ENCODE measurements at regions not wholly inside any gene's neighbourhood (a gene's known extent, or its start where the extent isn't known, plus 50 kb on each side); places are given as distances from the start of the nearest gene placed in this dataset.

DNA sequence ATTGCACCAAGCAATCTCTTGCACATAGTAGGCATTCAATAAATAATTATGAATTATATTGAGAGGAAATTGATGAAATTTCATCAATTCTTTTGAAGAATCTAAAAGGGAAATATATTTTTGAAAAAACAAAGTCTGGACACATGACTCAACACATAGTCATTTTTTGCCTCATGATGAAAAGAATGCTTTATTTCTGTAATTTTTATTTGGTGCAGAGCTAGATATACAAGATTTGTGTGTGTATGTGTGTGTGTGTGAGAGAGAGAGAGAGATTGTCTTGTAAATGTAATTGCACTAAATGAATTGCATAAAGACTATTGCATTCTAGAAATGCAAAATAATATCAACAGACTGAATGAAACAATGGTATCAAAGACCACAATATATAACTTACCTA lies 206.2 kb upstream of the C1orf87 start:
- Histone ChIP-seq H3K4me3 (no peak overlapping the region), H3K9me3 (no peaks in the 10 kb centered on the region), H3K4me1 (no peaks in the 10 kb centered on the region), H3K27me3 (ENCODE audit: insufficient read depth in 3 of 3, low read length in 2 of 3) (no peaks in the 10 kb centered on the region), H3K27ac (no peak overlapping the region), H3K36me3 (ENCODE audit: insufficient read depth in 1 of 2, low read depth in 1 of 2) (no peaks in the 10 kb centered on the region)
- DNase-seq (no peak), ATAC-seq (no peak)
- intact Hi-C loops (cut with DNase I) = loop anchor here in 1 of 2 donors (10.0 kb wide), 2 partner anchors 485 to 765 kb away; no protein-coding TSS in a partner anchor
- TF ChIP-seq, protein P1, sequence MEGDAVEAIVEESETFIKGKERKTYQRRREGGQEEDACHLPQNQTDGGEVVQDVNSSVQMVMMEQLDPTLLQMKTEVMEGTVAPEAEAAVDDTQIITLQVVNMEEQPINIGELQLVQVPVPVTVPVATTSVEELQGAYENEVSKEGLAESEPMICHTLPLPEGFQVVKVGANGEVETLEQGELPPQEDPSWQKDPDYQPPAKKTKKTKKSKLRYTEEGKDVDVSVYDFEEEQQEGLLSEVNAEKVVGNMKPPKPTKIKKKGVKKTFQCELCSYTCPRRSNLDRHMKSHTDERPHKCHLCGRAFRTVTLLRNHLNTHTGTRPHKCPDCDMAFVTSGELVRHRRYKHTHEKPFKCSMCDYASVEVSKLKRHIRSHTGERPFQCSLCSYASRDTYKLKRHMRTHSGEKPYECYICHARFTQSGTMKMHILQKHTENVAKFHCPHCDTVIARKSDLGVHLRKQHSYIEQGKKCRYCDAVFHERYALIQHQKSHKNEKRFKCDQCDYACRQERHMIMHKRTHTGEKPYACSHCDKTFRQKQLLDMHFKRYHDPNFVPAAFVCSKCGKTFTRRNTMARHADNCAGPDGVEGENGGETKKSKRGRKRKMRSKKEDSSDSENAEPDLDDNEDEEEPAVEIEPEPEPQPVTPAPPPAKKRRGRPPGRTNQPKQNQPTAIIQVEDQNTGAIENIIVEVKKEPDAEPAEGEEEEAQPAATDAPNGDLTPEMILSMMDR (IDR thresholded peaks at IDR 0.05) = no peak

DNA sequence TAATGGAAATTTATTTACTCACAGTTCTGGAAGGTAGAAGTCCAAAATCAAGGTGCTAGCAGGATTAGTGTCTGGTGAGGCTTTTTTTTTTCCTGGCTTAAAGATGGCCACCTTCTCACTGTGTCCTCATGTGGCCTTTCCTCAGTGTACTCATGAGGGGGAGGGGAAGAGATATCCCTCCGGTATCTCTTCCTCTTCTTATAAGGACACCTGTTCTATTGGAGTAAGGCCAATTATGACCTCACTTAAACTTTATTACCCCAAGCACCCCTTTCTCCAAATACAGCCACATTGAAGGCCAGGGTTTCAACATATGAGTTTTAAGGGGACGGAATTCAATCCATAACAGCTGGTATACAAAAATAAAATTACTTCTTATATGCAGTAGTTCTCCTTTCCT lies 203.7 kb upstream of the C1orf87 start:
- TF ChIP-seq, protein P1 (IDR thresholded peaks at IDR 0.05) = no peak
- Histone ChIP-seq H3K27ac (no peak overlapping the region), H3K4me3 (no peak overlapping the region), H3K27me3 (ENCODE audit: insufficient read depth in 3 of 3, low read length in 2 of 3) (no peaks in the 10 kb centered on the region), H3K36me3 (ENCODE audit: insufficient read depth in 1 of 2, low read depth in 1 of 2) (no peaks in the 10 kb centered on the region), H3K9me3 (no peaks in the 10 kb centered on the region), H3K4me1 (no peaks in the 10 kb centered on the region)
- no peak for ATAC-seq
- DNase-seq = no peak
- WGBS, 3 donors = 22 to 38% (median 33%) methylated on average over 2 of the region's 2 CpGs
- intact Hi-C loops (cut with DNase I) = no loop called here

GRCh38 chr1:60274422-60275290 lies 201.1 kb upstream of the C1orf87 start:
- DNase-seq = no peak
- Histone ChIP-seq H3K27ac (no peak overlapping the region), H3K27me3 (ENCODE audit: insufficient read depth in 3 of 3, low read length in 2 of 3) (no peaks in the 10 kb centered on the region), H3K36me3 (ENCODE audit: insufficient read depth in 1 of 2, low read depth in 1 of 2) (no peaks in the 10 kb centered on the region), H3K4me1 (no peaks in the 10 kb centered on the region), H3K4me3 (no peak overlapping the region), H3K9me3 (no peaks in the 10 kb centered on the region)
- intact Hi-C loops (cut with DNase I) = no loop called here
- ATAC-seq = no peak
- WGBS, 3 donors = 68 to 74% (median 73%) methylated on average over 8 of the region's 8 CpGs
- TF ChIP-seq, protein P1 (IDR thresholded peaks at IDR 0.05) = no peak

DNA sequence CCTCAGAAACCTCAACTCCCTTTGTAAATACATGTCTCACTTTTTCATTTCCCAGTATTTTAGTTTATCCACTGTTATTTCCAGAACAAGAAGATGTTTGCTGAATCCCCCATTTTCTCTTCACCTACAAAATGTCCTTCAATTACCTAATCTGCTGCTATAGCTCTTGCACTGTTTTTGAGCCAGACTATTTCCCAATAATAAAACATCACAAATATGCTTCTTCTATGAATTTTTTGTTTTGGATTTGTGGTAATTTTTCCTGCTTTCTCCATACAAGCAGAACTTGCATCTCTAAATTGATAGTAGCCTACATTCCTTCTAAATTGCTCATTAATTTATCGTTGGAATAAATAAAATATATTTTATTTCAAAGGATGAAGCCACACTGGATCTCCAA lies 199.6 kb upstream of the C1orf87 start:
- DNase-seq (no peak), ATAC-seq (no peak)
- no peaks in the 10 kb centered on the region for H3K27me3 ChIP-seq (ENCODE audit: insufficient read depth in 3 of 3, low read length in 2 of 3)
- no peaks in the 10 kb centered on the region for H3K9me3 ChIP-seq
- no peaks in the 10 kb centered on the region for H3K4me1 ChIP-seq
- no peak overlapping the region for H3K27ac ChIP-seq
- WGBS, 3 donors = 75 to 88% (median 88%) methylated on average over 1 of the region's 1 CpG
- H3K36me3 ChIP-seq (ENCODE audit: insufficient read depth in 1 of 2, low read depth in 1 of 2) = no peaks in the 10 kb centered on the region
- no peak overlapping the region for H3K4me3 ChIP-seq
- TF ChIP-seq, protein P1 (IDR thresholded peaks at IDR 0.05) = no peak
- intact Hi-C loops (cut with DNase I) = no loop called here

DNA sequence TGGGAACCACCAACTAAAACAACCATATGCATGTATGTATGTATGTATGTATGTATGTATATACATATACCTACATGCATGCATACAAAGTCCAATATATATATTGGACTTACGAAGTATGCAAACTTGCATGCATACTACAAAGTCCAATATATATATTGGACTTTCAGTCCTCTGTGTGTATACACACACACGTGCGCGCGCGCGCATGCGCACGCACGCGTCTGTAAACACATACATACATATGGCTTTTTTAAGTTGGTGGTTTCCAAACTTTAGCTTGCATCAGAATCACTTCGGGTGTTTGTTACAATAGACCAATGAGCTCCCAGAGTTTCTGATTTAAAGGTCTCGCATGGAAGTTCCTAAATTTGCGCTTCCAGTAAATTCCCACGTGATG lies 197.5 kb upstream of the C1orf87 start:
- Histone ChIP-seq H3K9me3 (no peaks in the 10 kb centered on the region), H3K4me3 (no peak overlapping the region), H3K27ac (no peak overlapping the region), H3K4me1 (no peaks in the 10 kb centered on the region), H3K27me3 (ENCODE audit: insufficient read depth in 3 of 3, low read length in 2 of 3) (no peaks in the 10 kb centered on the region), H3K36me3 (ENCODE audit: insufficient read depth in 1 of 2, low read depth in 1 of 2) (no peaks in the 10 kb centered on the region)
- intact Hi-C loops (cut with DNase I) = no loop called here
- ATAC-seq = no peak
- WGBS, 3 donors = 97% methylated on average over 15 of the region's 15 CpGs
- DNase-seq = no peak
- TF ChIP-seq, protein P1 (IDR thresholded peaks at IDR 0.05) = no peak

All from psoas muscle (tissue), 7 donors.